GM21367 (cell line): ENCODE measurements at regions not wholly inside any gene's neighbourhood (a gene's known extent, or its start where the extent isn't known, plus 50 kb on each side); places are given as distances from the start of the nearest gene placed in this dataset.

Source experiments
- ATAC-seq: cut with Tn5 transposase; IDR thresholded peaks from one replicate; pipeline ENCODE4 v1.9.1; 2021; ENCODE audit not compliant: unreplicated experiment

DNA sequence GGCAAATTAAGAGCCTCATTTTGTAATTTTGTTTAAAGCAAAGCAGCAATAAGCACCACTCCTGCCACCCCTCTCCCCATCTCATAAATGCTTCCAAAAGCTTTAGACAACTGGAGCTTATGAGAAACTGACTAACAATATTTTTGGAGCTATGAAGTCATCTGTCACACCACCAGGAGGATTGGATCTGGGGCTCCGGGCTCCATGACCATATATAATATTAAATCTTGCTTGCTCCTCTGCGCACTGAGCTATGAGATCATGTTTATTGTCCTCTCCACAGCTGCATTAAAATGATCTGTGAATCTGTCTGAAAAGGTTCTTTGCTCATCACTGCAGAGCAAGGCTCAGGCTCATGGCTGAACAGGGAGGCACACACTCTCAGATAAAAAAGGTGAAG is 323.7 kb downstream of the ZNF621 start:
- ATAC-seq: no peak

DNA sequence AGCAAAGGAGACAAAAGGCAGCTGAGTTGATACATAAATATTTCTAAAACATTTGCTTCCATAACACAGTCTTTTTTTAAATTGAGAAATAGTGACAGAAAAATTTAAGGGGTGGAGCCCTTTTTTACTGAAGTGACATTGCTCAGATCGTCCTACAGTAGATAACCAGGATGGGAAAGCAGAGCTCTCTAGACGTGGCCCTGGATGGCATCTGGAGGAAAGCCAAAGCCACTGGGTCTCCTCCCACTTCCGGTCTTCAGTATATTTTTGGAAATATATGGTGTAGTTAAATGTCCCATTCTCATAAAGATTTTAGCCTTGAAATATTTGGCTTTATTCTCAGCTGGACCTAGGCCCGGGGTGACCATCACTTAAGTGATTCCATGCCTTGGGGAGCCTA is 326.1 kb downstream of the ZNF621 start:
- ATAC-seq: no peak

DNA sequence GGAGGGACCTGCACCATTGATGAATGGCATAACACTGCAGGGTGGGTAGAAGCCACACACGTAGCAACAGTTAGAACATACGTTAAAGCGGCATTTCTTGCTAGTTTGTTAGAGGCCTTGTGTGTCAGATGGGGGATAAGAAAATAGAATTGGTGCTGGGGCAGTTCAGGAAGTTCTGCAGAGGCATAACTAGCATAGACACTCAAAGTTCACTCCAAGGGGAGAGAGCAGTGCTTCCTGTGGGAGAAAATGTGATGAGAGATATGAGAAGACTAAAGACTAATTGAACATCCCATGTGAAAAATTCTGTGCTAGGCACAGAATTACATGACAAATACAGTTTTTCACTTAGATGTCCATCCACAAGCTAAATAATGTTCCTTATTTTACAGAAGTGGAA is 327.1 kb downstream of the ZNF621 start:
- ATAC-seq: no peak

DNA sequence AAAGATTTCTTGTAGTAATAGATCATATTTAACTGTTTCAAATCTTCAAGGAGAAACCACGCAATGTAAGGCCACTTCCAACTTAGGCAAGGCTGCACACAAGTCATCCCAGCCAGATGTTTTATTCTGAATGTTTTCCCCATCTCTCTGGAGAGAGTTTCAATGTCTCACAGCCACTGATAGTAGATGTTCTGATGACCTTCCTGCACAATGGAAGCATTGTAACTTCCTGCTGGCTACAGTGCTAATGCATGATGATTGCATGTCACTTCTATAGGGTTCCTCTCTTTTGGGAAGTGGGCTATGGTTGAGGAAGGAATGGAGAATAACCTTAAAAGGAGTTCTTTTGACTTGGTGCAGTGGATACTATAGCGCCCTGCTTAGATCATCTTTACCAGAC is 328.0 kb downstream of the ZNF621 start:
- ATAC-seq: no peak

DNA sequence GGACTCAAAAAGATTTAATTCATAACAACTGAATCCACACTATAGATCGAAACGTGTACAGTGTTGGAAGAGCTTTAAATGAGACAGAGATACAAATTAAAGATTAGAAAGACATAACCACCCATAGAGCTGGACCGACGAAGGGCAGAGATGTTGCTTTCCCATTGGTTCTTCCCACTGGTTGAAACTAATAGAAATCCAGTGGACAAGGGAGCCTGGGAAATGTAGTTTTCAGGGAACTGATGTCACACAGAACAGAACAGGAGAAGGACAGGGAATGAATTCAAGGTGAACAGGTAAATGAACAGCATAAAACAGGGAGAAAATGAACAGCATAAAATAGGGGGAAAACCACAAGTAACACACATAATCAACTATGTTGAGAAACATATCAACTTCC is 328.7 kb downstream of the ZNF621 start:
- no peak for ATAC-seq

DNA sequence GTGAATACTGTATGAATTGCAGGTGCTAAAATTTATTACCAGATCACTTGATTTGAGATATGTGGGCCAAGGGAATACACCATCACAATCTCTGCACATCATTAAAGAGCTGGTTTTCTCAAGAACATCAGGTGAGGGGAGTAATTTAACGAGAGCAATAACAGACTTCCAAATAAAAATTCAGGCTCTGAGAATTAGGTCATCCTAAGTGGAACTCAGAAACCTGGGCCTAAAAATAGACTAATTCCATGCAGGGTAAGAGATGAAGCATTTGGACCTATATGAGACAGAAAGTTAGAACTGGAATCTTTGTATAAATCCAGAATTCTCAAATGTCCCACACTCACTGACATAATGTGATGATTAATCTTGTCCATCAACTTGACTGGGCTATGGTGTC is 331.1 kb downstream of the ZNF621 start:
- no peak for ATAC-seq

DNA sequence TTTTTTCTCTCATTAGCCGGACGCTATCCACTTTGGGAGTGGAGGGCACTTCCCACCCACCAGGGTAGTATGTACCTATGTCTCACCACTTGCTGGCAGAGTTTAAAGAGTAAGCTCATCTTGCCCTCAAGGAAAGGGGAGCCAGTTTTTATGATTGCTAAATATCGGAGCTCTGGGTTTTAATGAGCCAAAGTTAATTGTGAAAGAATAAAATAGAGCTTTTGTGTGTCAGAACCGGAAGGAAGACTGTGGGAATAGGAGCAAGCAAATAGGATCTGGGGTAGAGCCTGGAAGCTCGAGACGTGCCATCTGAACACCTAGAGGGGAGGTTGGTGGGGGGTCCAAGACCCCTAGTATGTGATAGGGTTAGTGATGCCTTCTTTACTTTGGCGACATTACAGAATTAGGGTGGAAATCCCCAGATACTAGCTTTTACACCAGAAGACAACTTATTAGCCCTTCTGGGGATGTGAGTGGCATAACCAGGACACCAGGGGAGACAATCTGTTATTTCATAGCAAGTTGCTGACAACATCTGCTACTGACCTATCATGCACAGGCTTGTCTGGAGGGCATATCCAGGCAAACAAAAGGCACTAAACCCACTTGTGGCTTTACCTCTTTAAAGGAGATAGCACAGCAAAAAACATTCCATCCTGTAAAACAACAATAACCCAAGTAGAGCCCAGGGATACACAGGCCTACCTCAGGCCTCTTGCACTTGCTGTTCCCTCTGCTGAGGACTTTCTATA is 333.8 kb downstream of the ZNF621 start:
- no peak for ATAC-seq

DNA sequence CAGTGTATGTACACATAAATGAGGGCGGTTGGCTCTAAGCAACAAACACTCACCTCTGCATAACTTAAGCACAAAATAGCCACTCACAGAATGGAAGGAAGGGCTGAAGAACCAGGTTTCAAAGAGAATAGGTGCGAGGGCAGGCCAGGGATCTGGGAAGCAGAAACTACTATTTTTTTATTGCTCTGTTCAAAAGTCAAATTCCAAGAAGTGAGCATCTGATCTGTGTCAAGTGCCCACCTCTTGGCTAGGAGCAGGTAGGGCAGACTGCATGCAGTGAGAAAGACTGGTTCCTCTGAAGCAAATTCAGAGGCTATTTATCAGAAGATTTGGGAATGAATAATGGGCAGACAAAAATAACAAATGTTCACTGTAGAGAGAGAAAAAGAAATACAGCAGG is 336.4 kb upstream of the CTNNB1 start:
- no peak for ATAC-seq

DNA sequence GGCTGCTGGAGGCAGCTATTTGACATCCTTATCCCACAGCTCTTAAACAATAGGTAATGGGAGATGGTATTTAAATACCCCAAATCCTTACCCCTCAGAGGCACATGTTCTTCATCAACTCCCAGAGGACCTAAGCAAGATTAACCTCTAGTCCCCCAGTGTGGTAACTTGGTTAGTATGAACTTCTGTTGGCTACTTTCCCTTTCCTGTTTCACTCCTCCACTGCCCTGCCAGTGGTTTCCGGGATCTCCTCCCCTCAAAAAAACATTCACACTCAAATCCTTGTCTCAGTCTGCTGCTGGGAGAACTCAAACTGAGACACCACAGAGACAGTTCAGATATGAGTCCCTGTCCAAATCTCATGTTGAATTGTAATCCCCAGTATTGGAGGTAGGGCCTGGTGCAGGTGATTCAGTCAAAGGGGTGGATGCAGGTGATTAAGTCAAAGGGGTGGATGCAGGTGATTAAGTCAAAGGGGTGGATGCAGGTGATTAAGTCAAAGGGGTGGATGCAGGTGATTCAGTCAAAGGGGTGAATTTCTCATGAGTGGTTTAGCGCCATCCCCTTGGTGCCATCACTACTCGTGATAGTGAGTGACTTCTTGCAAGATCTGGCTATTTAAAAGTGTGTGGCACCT is 335.0 kb upstream of the CTNNB1 start:
- no peak for ATAC-seq

DNA sequence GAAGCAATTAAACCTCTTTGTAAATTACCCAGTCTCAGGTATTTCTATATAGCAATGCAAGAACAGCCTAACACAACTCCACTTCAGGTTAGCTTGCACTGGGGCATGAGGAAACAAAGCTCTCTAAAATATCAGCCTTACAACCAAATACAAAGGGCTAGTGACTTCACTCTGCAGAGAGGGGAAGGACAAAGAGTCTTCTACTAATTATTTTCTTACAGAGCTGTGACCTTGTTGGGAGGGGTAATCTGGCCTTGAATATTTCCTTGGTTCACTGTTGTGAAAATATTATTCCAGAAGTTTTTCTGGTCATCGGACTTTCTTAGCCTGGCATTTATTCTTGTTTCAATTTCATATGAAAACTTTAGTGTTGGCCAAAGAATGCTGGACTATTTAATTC is 334.4 kb upstream of the CTNNB1 start:
- ATAC-seq: no peak

DNA sequence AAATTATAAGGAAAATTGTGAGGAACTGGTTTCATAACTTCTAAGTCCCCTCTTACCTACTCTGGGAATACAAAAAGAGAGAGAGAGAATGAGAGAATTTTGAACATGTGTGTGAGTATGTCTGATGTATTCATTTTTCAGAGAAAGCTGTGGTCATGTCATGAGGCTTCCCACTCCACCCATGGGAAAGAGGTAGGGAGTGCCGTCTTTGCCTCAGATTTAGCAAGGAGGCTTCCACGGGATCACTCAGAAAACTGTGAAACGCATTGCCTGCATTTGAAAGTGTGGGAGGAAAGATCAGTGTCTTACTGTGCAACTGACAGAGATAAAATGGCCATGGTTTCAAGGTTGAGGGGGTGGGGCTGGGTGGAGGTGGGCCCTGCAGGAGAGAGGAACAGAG is 331.5 kb upstream of the CTNNB1 start:
- ATAC-seq: no peak

DNA sequence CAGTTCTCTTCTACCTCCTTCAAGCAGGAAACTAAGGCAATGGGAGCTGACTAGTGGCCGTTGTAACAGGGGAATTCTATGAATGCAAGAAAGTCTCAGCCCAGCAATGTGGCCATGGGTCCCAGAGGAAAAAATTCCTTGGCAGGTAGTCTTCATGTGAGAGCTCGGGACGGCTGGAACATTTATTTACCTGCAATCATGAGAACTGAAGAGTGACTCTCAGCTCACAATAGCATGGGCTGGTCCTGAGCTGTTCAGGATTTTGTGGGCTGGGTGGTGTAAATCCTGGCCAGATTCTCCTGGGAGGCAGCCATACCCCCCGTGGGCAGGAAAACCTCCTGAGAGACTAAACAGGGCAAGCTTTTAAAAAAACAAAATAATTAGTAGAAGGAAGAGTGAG is 330.3 kb upstream of the CTNNB1 start:
- ATAC-seq: no peak

DNA sequence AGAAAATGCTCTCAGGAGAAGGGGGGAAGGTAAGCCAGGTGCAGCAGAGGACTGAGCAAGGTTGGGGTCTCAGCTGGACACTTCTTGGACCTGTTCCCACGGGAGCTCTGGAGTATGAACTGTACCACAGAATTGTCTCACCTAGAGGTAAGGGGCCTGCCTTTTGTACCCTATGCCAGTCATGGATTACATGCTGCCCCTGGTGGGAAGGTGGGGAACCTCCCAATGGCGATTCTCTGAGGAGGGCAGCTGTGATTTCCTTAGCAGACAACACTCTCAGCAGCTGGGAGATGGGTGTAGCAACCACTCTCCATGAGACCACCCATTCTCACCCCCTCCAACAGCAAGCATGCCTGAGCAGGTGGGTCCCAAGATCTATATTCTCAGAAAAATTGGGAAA is 329.4 kb upstream of the CTNNB1 start:
- ATAC-seq: no peak

DNA sequence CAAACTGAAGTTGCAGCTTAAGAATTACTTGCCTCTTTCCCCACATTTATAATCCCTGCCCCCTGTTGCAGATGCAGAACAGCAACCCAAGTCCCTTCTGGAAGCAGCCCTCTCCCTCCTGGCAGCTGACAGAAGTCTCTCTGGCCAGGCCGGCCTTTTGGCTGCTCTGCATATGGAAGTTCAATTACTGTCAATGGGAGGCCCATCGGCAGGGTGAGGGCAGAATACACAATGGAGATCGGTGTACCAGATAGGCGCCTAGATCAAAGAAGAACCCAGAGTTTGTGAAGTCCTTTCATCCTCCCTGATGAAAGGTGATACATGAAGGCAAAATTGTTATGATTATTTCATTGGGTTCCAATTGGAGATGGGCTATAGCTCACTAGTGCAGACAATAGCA is 327.9 kb upstream of the CTNNB1 start:
- no peak for ATAC-seq

DNA sequence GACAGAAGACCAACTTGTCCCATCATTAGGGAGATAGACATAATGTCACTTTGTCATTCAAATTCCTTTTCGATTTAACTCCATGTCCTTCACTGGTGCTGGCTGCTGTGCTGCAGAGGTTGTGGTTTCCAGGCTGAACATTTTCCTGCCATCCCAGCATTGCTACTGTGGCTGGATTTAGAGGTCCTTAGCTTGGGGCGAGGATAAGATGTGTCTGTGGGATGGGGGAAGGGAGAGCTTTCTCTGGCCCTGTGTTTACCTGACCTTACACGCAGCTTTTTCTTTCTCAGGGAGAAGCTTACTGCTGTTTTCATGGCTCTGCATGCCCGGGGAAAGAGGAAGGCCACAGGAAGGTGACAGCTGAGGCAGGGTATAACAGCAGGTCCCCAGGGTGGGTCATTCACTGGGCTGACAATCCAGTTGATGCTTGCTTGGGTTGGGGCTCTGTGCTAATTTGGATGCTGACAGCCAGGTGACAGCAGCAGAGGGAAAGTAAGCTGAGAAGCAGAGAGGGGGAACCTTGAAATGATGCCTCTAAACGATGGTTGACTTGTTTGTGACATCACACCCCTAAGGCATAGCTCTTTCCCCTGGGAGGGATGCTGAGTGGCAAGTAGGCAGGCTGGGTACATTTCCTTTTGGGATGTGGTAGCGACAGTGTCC is 326.9 kb upstream of the CTNNB1 start:
- no peak for ATAC-seq

DNA sequence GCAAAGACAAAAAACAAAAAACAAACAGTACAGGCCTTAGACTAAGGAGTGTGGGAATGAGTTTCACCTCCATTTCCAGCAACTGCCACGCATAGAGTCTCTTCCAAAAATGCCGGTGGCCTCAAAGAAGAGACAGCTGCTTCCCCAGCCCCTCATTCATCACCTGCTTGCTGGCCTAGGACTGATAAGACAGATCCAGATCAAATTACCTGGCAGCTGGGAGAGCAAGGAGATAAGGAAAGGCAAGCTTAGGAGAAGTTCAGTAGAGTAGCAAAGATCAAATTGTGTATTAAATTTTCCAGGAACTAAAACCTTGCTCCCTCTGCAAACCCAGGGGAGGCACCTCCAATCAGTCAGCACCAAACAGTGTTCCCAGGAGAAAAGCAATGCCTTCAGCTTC is 325.8 kb upstream of the CTNNB1 start:
- no peak for ATAC-seq

DNA sequence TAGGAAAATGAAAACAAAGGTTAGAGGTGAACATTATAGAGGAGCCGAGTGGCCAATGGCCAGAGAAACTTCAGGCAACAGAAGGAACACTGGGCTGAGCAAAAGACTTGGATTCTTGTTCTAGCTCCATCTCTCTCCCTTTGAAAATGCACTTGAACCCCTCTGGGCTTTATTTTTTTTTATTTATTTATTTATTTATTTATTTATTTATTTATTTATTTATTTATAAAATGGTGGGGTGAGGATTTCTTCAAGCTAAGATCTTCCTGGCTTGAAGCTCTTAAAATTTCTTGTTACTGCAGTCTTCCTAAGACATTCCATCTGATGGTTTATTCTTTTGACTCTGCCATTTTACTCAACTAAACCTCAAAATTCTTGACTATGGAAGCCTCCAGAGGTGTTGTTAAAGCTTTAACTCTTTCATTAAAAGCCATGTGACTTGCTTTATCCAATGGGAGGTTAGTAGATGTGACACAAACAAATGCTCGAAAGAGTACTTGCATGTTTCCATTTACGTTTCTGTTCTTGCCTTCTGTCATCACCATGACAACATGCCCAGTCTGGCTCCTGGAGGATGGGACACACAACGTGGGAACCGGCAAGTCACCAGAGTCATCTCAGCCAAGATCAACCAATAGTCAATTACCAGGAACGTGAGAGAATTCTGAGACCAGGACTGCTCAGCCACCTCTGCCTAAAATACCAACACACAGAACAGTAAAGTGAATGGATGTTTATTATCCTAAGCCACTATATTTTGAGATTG is 325.2 kb upstream of the CTNNB1 start:
- ATAC-seq: no peak

DNA sequence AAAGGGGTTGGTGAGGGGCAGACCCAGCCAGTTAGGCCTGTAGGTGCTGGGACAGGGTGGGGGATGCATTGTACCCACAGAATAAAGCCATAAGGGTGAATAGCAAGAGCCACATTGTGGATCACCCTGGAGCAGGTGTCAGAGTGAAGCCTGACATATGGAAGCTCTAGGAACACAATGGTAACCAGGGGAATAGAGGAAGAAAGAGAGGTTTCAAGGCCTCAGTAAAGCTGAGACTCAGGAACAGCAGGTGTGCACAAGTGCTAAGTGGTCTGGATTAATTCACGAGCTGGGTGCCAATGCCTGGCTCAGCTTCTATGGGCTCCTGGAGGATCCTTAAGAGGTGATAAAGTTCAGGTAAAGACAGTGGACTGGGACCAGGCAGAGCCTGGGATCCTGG is 323.7 kb upstream of the CTNNB1 start:
- no peak for ATAC-seq

DNA sequence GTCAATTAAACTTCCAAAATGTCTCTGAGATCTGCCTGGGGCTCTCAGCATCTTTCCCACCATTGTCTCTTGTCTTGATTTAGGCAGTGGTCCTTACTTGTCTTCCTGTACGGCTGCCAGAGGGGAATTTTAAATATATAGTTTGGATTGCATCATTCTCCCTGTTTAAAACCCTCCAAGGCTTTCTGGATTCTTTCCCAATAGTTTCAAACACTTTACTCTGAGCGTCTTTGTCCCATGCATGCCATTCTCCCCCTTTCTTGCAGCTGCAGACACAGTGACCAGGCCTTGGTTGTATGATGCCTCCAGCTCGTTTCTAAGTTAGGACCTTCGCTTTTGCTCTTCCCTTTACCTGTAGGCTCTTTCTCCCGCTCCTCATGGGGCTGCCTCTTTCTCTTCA is 323.3 kb upstream of the CTNNB1 start:
- no peak for ATAC-seq

DNA sequence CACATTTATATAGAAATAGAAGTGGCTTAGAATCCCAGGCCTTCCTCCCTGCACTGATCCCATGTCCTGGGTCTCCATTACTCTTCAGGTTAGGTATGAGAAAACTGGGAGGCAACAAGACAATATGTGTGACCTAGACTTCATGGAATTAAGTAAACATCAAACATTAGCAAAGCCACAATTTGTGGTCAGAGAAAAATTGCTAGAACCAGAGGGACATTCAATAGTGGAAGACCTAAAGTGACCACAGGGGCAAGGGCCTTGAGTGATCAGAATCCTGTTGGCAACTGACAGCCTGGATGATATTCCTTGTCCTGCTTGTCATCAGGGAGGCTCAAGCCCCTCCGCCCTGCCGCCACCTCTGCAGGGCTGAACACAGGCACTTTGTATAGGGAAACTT is 322.8 kb upstream of the CTNNB1 start:
- no peak for ATAC-seq

DNA sequence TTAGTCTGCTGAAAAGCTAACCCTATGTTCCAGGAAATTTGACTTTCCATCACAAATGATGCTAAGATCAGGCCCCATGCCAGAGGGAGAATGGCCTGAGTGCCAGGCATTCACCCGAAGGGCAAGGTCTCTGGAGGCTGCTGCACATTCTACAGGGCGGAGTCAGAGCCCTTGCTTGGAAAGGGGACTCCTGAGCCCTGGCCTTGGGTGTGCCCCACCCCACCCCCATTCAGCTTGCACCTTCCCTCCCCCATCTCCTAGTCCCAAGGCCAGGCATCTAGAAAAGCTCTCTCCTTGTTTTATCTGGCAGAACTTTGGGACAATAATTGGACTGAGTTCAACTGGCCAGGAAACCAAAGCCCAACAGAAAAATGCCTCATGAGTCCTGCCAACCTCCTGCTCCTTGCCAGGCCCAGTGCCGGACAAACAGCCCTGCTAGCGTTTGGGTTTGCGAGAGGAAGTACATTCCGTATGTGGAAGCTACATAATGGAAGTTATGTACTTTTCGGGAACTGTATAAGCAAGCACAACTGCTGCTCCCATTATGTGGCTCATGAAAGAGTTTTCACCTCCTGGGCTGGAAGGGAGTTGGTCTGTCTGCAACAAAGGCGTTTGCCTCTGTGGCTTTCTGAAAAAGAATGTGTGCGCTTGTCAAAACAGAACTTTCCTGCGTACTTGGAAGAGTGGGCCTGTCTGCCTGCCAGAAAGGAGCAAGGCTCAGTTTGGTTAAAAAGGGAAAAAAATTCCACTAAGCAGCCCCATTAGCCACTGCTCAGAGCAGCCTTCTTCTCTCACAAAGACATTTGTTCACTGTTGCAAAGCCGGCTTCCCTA is 321.5 kb upstream of the CTNNB1 start:
- no peak for ATAC-seq
